Effector memory CD4-positive, alpha-beta T cell (primary cell): ENCODE measurements at regions not wholly inside any gene's neighbourhood (a gene's known extent, or its start where the extent isn't known, plus 50 kb on each side); places are given as distances from the start of the nearest gene placed in this dataset.

Experiments
- DNase-seq, 3 donors: peaks; one replicate each; pipeline ENCODE4 v3.0.0-alpha.2; 2020
- H3K27ac ChIP-seq: 2 replicates; pipeline ENCODE4 v1.7.0; 2013; ENCODE audit warnings: mild to moderate bottlenecking, low read length, moderate library complexity; ENCODE audit not compliant: insufficient read depth, poor library complexity, severe bottlenecking
- H3K27me3 ChIP-seq: replicated peaks from 2 replicates; pipeline ENCODE4 v1.7.0; 2013; ENCODE audit warnings: mild to moderate bottlenecking, low read length; ENCODE audit not compliant: insufficient read depth, control insufficient read depth, poor library complexity, severe bottlenecking
- H3K36me3 ChIP-seq: 2 replicates; pipeline ENCODE4 v1.7.0; 2013; ENCODE audit warnings: mild to moderate bottlenecking, low read length, moderate library complexity; ENCODE audit not compliant: control insufficient read depth, insufficient read depth
- H3K4me1 ChIP-seq: 2 replicates; pipeline ENCODE4 v1.7.0; 2013; ENCODE audit warnings: low read length, mild to moderate bottlenecking; ENCODE audit not compliant: control insufficient read depth, insufficient read depth, poor library complexity, severe bottlenecking
- H3K4me3 ChIP-seq: 2 replicates; pipeline ENCODE4 v1.7.0; 2013; ENCODE audit warnings: low read length, low read depth, mild to moderate bottlenecking; ENCODE audit not compliant: insufficient read depth, poor library complexity, severe bottlenecking
- H3K9me3 ChIP-seq: 2 replicates; pipeline ENCODE4 v1.7.0; 2013; ENCODE audit warnings: mild to moderate bottlenecking, low read length, moderate library complexity; ENCODE audit not compliant: control insufficient read depth

DNA sequence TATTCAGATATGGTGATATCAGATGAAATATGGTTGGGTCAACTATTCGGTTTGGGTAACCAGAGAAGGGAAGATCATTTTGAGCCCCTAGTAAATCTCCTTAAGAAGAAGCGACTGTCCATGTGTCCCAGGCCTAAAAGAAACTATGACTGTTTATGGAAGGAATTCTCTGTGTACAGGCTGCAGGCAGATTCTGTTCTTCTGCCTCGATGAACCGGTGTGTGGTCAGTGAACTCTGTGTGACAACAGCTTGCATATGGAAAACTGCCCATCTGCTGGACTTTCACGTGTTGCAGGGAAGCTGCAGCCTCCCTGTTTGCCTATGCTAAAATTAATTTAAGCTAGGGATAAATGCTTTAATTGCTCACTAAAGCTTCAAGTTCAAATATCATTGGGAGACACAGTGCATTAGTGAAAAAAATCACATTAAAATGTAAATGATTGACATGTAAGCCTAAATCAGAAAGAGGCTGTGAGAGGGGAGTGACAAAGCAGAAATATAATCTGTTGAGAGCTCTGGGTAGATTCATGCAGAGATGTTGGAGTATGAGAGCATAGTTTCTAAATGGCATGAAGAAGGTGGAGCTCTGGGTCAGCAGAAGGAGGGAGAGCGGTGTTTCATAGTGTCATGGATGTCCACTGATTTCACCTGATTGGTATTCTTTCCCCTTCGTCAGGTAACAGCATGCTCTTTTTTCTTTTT is 65.4 kb upstream of the PFN2 start:
- H3K9me3 ChIP-seq, result no peaks in the 10 kb centered on the region
- H3K36me3 ChIP-seq, result no peaks in the 10 kb centered on the region
- no peak for DNase-seq
- H3K4me1 ChIP-seq, result no peaks in the 10 kb centered on the region
- H3K4me3 ChIP-seq, result no peak overlapping the region
- H3K27ac ChIP-seq, result no peak overlapping the region
- H3K27me3 ChIP-seq, result no peaks in the 10 kb centered on the region

DNA sequence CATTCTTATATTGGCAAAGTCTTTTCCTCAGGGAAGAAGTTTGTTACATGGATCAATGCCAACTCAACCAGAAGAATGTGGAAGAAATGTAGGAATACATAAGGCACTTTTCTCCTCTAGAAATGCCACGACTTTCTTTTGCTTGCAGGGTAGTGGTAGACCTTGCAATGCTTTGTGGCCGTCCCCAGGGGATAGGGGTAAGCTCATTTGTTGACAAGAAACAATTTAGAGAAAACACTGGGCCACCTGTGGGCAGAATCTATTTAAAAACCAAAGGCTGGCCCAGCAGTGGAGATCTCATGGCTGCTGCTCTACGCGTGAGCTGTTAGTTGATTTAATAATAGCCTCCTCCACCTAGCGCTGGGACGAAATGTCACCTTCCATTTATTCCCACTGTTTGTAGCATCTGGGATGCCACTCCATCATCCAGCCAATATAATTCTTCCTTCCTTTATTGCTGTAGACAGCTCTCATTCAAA is 64.6 kb upstream of the PFN2 start:
- no peak for DNase-seq
- Histone ChIP-seq H3K27me3 (no peaks in the 10 kb centered on the region), H3K4me1 (no peaks in the 10 kb centered on the region), H3K9me3 (no peaks in the 10 kb centered on the region), H3K36me3 (no peaks in the 10 kb centered on the region), H3K27ac (no peak overlapping the region), H3K4me3 (no peak overlapping the region)

DNA sequence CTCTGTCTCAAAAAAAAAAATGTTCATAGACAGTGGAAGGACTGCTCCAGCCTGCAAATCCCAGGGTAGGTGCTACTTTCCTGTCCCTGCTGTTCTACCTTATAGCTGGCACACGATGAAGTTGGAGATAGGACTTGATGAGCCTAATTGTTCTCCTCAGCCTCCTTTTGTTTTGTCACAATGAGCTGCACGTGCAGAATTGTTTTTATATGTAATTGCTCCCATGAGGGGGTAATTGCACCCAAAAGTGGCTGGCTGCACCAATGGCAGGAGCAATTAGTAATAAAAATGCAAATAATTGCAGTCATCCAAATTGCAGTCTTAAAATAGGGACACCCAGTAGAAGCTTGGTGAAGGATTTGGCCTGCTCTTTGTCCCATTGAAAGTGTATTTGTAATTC is 63.0 kb upstream of the PFN2 start:
- Histone ChIP-seq H3K36me3 (no peaks in the 10 kb centered on the region), H3K4me1 (no peaks in the 10 kb centered on the region), H3K27me3 (no peaks in the 10 kb centered on the region), H3K9me3 (no peaks in the 10 kb centered on the region), H3K27ac (no peak overlapping the region), H3K4me3 (no peak overlapping the region)
- DNase-seq, result no peak

DNA sequence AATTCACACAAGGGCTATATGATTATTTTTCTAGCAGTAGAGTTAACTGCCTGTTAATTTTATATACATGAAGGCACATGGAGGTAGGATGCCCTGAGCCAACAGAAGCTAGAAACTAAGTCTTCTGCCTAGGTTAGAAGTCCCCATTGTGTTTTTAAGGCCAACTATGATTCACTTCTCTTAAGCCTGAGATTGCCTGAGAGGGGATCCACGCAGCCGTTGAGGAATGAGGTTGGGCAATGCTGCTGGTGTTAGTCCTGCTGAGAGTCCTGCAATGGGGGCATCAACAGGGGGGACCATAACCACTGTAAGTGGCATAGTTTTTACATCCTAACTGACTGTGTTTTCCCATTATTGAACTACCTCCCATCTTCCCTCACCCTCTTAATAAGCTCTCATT is 60.1 kb upstream of the PFN2 start:
- Histone ChIP-seq H3K4me3 (no peak overlapping the region), H3K27me3 (no peaks in the 10 kb centered on the region), H3K4me1 (no peaks in the 10 kb centered on the region), H3K9me3 (no peaks in the 10 kb centered on the region), H3K27ac (no peak overlapping the region), H3K36me3 (no peaks in the 10 kb centered on the region)
- no peak for DNase-seq

DNA sequence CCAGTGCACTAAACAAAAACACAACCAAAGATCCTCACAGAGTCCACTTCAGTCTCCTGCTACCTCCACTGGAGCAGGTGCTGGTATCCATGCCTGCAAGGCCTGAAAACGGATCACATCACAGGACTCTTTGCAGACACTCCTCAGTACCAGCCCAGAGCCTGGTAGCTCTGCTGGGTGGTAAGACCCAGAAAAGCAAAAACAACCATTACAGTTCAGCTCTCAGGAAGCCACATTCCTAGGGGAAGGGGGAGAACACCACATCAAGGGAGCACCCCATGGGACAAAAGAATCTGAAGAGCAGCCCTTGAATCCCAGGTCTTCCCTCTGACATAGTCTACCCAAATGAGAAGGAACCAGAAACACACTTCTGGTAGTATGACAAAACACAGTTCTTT is 52.5 kb upstream of the PFN2 start:
- no peaks in the 10 kb centered on the region for H3K36me3 ChIP-seq
- no peak overlapping the region for H3K4me3 ChIP-seq
- no peak for DNase-seq
- H3K27me3 ChIP-seq, result no peaks in the 10 kb centered on the region
- no peak overlapping the region for H3K27ac ChIP-seq
- no peaks in the 10 kb centered on the region for H3K9me3 ChIP-seq
- no peaks in the 10 kb centered on the region for H3K4me1 ChIP-seq

DNA sequence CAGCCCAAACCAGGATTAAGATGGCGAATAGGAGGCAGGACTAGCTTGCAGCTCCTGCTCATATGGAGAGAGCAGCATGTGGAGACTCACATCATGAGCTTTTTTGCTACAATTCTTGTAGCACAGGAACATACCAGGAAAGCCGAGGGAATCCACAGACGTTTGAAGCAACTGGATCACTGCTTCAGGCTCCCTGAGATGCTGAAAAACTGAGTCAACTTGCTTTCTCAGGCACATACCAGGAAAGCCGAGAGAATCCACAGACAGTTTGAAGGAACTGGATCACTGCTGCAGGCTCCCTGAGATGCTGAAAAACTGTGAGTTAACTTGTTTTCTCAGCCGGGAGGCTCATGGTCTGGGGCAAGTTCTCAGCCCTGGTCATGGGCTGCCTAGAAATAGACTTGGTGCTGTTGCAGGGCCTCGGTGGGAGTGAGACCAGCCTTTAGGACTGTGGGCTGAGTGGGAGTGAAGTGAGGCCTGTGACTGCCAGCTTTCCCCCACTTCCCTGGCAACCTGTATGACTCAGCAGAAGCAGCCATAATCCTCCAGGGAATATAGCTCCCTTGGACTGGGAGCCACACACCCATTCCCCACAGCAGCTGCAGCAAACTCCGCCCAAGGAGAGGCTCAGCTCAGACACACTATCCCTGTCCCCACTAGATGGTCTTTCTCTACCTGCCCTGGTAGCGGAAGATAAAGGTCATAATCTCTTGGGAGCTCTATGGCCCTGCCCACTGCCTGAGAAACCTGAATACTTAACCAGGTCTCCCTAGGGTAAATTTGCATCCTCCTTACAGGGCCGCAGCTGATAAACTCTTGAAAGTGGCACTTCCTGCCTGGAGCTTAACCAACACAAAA is 51.9 kb upstream of the PFN2 start:
- Histone ChIP-seq H3K9me3 (no peaks in the 10 kb centered on the region), H3K4me1 (no peaks in the 10 kb centered on the region), H3K27ac (no peak overlapping the region), H3K36me3 (no peaks in the 10 kb centered on the region), H3K4me3 (no peak overlapping the region), H3K27me3 (no peaks in the 10 kb centered on the region)
- DNase-seq, result no peak

DNA sequence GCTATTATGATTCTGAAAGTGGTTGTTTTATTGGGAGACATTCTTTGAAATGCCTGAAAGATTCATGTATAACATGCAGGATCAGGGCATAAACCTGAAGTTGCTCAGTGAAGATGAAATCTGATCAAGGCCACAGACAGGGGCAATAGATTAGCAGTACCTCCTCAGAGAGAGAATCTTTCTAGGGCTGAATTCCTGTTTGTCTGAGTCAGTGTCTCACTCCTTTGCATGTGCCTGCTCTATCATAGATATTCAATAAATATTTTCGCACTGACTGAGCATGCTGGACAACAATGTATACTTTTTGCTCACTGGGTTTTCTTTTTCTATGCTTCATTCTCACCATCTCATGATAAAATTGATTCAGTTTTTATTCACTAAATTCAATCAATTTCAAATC is 49.8 kb upstream of the PFN2 start:
- no peaks in the 10 kb centered on the region for H3K27me3 ChIP-seq
- no peaks in the 10 kb centered on the region for H3K9me3 ChIP-seq
- no peak overlapping the region for H3K4me3 ChIP-seq
- no peaks in the 10 kb centered on the region for H3K4me1 ChIP-seq
- no peaks in the 10 kb centered on the region for H3K36me3 ChIP-seq
- no peak for DNase-seq
- H3K27ac ChIP-seq, result no peak overlapping the region
